ENCODE measurements at regions not wholly inside any gene's neighbourhood (a gene's known extent, or its start where the extent isn't known, plus 50 kb on each side); places are given as distances from the start of the nearest gene placed in this dataset.

- CTCF ChIA-PET: no interaction called here
These were observed 916.5 kb downstream of the TMEM121 start for GRCh38 chr14:106442857-106443256.

GRCh38 chr14:106455026-106455425, 928.6 kb downstream of the TMEM121 start:
- Histone ChIP-seq H3K4me3 (ENCODE audit: low read length) (no peak overlapping the region), H3K27ac (ENCODE audit: low read length) (no peak overlapping the region), H3K27me3 (ENCODE audit: low read length) (no peaks in the 10 kb centered on the region), H3K9ac (ENCODE audit: low read length) (no peak overlapping the region), H4K20me1 (ENCODE audit: low read length) (no peaks in the 10 kb centered on the region), H3K79me2 (ENCODE audit: low read length) (no peaks in the 10 kb centered on the region), H3K4me2 (ENCODE audit: low read length) (no peak overlapping the region), H3K9me3 (ENCODE audit: low read length) (no peaks in the 10 kb centered on the region), H3K9me2 (replicated peaks; ENCODE audit: low read length) (no peaks in the 10 kb centered on the region), H3K36me3 (ENCODE audit: low read depth, low read length) (no peaks in the 10 kb centered on the region), H3K4me1 (ENCODE audit: insufficient read depth, low read length) (no peaks in the 10 kb centered on the region), H2AFZ (ENCODE audit: low read length) (no peak overlapping the region), H3F3A (ENCODE audit: low read length, unreplicated experiment) (no peaks in the 10 kb centered on the region)
- ATAC-seq (no peak), DNase-seq (no peak)
- CTCF ChIA-PET: no interaction called here
- TF ChIP-seq CTCF (conservative IDR thresholded peaks at IDR 0.05; ENCODE audit: low read depth, low read length): no peak
- no peak for TF ChIP-seq EZH2 (IDR thresholded peaks at IDR 0.05; ENCODE audit: low read length, unreplicated experiment)
- TF ChIP-seq EZH2phosphoT487 (IDR thresholded peaks at IDR 0.05; ENCODE audit: borderline replicate concordance, low read length): no peak
- POLR2A ChIA-PET (ENCODE audit: unreplicated experiment): no interaction called here
- intact Hi-C loops (cut with micrococcal nuclease): no loop called here
- no TSS peak for BruUV-seq (replicated peaks)

More at GRCh38 chr14:106442857-106443256, 916.5 kb downstream of the TMEM121 start:
- intact Hi-C loops (cut with micrococcal nuclease): no loop called here
- Histone ChIP-seq H3F3A (ENCODE audit: low read length, unreplicated experiment) (no peaks in the 10 kb centered on the region), H2AFZ (ENCODE audit: low read length) (no peak overlapping the region), H3K4me1 (ENCODE audit: insufficient read depth, low read length) (no peaks in the 10 kb centered on the region), H3K9me3 (ENCODE audit: low read length) (no peaks in the 10 kb centered on the region), H3K4me3 (ENCODE audit: low read length) (no peak overlapping the region), H3K27me3 (ENCODE audit: low read length) (no peaks in the 10 kb centered on the region), H3K9me2 (replicated peaks; ENCODE audit: low read length) (no peaks in the 10 kb centered on the region), H4K20me1 (ENCODE audit: low read length) (no peaks in the 10 kb centered on the region), H3K79me2 (ENCODE audit: low read length) (no peaks in the 10 kb centered on the region), H3K9ac (ENCODE audit: low read length) (no peak overlapping the region), H3K4me2 (ENCODE audit: low read length) (no peak overlapping the region), H3K36me3 (ENCODE audit: low read depth, low read length) (no peaks in the 10 kb centered on the region), H3K27ac (ENCODE audit: low read length) (no peak overlapping the region)
- DNase-seq: no peak
- TF ChIP-seq EZH2phosphoT487 (IDR thresholded peaks at IDR 0.05; ENCODE audit: borderline replicate concordance, low read length): no peak
- TF ChIP-seq CTCF (conservative IDR thresholded peaks at IDR 0.05; ENCODE audit: low read depth, low read length): no peak
- no peak for TF ChIP-seq EZH2 (IDR thresholded peaks at IDR 0.05; ENCODE audit: low read length, unreplicated experiment)
- POLR2A ChIA-PET (ENCODE audit: unreplicated experiment): no interaction called here
- BruUV-seq (replicated peaks): no TSS peak
- ATAC-seq: no peak

GRCh38 chr14:106459971-106460730, 933.8 kb downstream of the TMEM121 start:
- TF ChIP-seq EZH2 (IDR thresholded peaks at IDR 0.05; ENCODE audit: low read length, unreplicated experiment) (no peak), EZH2phosphoT487 (IDR thresholded peaks at IDR 0.05; ENCODE audit: borderline replicate concordance, low read length) (no peak), CTCF (conservative IDR thresholded peaks at IDR 0.05; ENCODE audit: low read depth, low read length) (no peak)
- no peak for DNase-seq
- no TSS peak for BruUV-seq (replicated peaks)
- no peaks in the 10 kb centered on the region for H3K4me1 ChIP-seq (ENCODE audit: insufficient read depth, low read length)
- H4K20me1 ChIP-seq (ENCODE audit: low read length): no peaks in the 10 kb centered on the region
- ChIA-PET CTCF (no interaction called here), POLR2A (ENCODE audit: unreplicated experiment) (no interaction called here)
- no peak overlapping the region for H3K9ac ChIP-seq (ENCODE audit: low read length)
- H3K9me3 ChIP-seq (ENCODE audit: low read length): no peaks in the 10 kb centered on the region
- no peaks in the 10 kb centered on the region for H3K27me3 ChIP-seq (ENCODE audit: low read length)
- ATAC-seq: no peak
- no peak overlapping the region for H3K27ac ChIP-seq (ENCODE audit: low read length)
- intact Hi-C loops (cut with micrococcal nuclease): no loop called here
- no peak overlapping the region for H2AFZ ChIP-seq (ENCODE audit: low read length)
- H3K79me2 ChIP-seq (ENCODE audit: low read length): no peaks in the 10 kb centered on the region
- no peaks in the 10 kb centered on the region for H3K36me3 ChIP-seq (ENCODE audit: low read depth, low read length)
- no peaks in the 10 kb centered on the region for H3F3A ChIP-seq (ENCODE audit: low read length, unreplicated experiment)
- H3K4me2 ChIP-seq (ENCODE audit: low read length): no peak overlapping the region
- H3K9me2 ChIP-seq (replicated peaks; ENCODE audit: low read length): no peaks in the 10 kb centered on the region
- H3K4me3 ChIP-seq (ENCODE audit: low read length): no peak overlapping the region
